HepG2 (cell line): ENCODE measurements at regions not wholly inside any gene's neighbourhood (a gene's known extent, or its start where the extent isn't known, plus 50 kb on each side); places are given as distances from the start of the nearest gene placed in this dataset.

Source experiments
- ATAC-seq: fragments of 200-7000 bp; cut with Tn5 transposase; 3 replicates; pipeline ENCODE4 v1.9.1; 2020; ENCODE audit warnings: mild to moderate bottlenecking, moderate library complexity
- BruUV-seq: library from RNA; stranded (reverse); fragments of 400-500 nt; replicated peaks from 2 replicates; lab custom pipeline; 2021; lab: Mats Ljungman, UMichigan
- CTCF ChIA-PET: fragments of 300-600 bp; formaldehyde crosslinking; extraction: SDS; loops from one replicate; lab custom pipeline; 2021; ENCODE audit warnings: low total read pairs, inconsistent platforms, low intra/inter-chr PET ratio; lab: Yijun Ruan, JAX
- POLR2A ChIA-PET: fragments of 350-600 bp; sonication (Branson Sonifier 250); formaldehyde crosslinking; loops from one replicate; lab custom pipeline; 2020; ENCODE audit warnings: antibody characterized with exemption, inconsistent platforms; lab: Yijun Ruan, JAX
- DNase-seq: peaks from one replicate; pipeline ENCODE4 v3.0.0-alpha.2; 2015; ENCODE audit warnings: low spot score
- FAIRE-seq: peaks from 3 replicates; lab custom pipeline; 2011; peaks lifted over from hg19 to GRCh38; lab: Jason Lieb, UNC
- H2AFZ ChIP-seq: one replicate; pipeline ENCODE4 v1.6.1; 2011; ENCODE audit warnings: low read length, inconsistent platforms
- H3K27ac ChIP-seq: fragments of 300-600 bp; 3 replicates; pipeline ENCODE4 v1.8.0; 2011; ENCODE audit warnings: mixed run types, mild to moderate bottlenecking, mixed read lengths, low read length, inconsistent platforms; ENCODE audit not compliant: insufficient read depth; ENCODE audit errors: extremely low read length
- H3K27me3 ChIP-seq, 2 experiments: fragments of 200-600 bp in 1 of 2; 2 replicates in 1 of 2; 3 replicates in 1 of 2; pipeline versions ENCODE4 v1.6.0 to v1.8.0; 2011; ENCODE audit warnings: low read length in 2 of 2, mild to moderate bottlenecking in 2 of 2, moderate library complexity in 2 of 2, inconsistent platforms in 1 of 2; ENCODE audit not compliant: insufficient read depth in 2 of 2, control insufficient read depth in 1 of 2
- H3K36me3 ChIP-seq, 2 experiments: fragments of 200-600 bp in 1 of 2; replicated peaks in 1 of 2; 2 replicates in 1 of 2; 3 replicates in 1 of 2; pipeline versions ENCODE4 v1.5.1 to v1.8.0; 2011; ENCODE audit warnings: low read length in 2 of 2, inconsistent platforms in 1 of 2; ENCODE audit not compliant: insufficient read depth in 2 of 2, control insufficient read depth in 1 of 2
- H3K4me1 ChIP-seq: 2 replicates; pipeline ENCODE4 v1.5.1; 2012; ENCODE audit warnings: low read length, inconsistent platforms; ENCODE audit not compliant: insufficient read depth
- H3K4me2 ChIP-seq: 2 replicates; pipeline ENCODE4 v1.6.0; 2011; ENCODE audit warnings: low read depth, low read length, inconsistent platforms
- H3K4me3 ChIP-seq, 3 experiments: fragments of 200-600 bp in 1 of 3; sonication (generic), shearing (Covaris generic) in 1 of 3; replicated peaks in 1 of 3; 2 replicates each; pipeline ENCODE4 v1.5.1; 2011 to 2016; ENCODE audit warnings: low read length in 3 of 3, inconsistent platforms in 2 of 3, low read depth in 2 of 3, mild to moderate bottlenecking in 2 of 3, control low read depth in 1 of 3, mixed read lengths in 1 of 3; ENCODE audit not compliant: insufficient read depth in 1 of 3
- H3K79me2 ChIP-seq: one replicate; pipeline ENCODE4 v1.6.1; 2011; ENCODE audit warnings: low read length, inconsistent platforms; ENCODE audit not compliant: insufficient read depth
- H3K9ac ChIP-seq: 2 replicates; pipeline ENCODE4 v1.6.0; 2011; ENCODE audit warnings: mild to moderate bottlenecking, low read depth, low read length, inconsistent platforms; ENCODE audit not compliant: insufficient read depth
- H3K9me3 ChIP-seq: 2 replicates; pipeline ENCODE4 v1.5.1; 2012; ENCODE audit warnings: mild to moderate bottlenecking, low read length
- H4K20me1 ChIP-seq: 2 replicates; pipeline ENCODE4 v1.6.0; 2011; ENCODE audit warnings: inconsistent platforms, mild to moderate bottlenecking, low read length, moderate library complexity; ENCODE audit not compliant: insufficient read depth
- ATRX ChIP-seq: sonication (generic); formaldehyde crosslinking; IDR thresholded peaks from 2 replicates; pipeline ENCODE4 v1.4.0; 2020; ENCODE audit warnings: missing genetic modification reagents, borderline replicate concordance
- CSRNP2 ChIP-seq: sonication (generic); formaldehyde crosslinking; conservative IDR thresholded peaks from 2 replicates; pipeline ENCODE4 v1.8.0; 2022; ENCODE audit warnings: low read depth, missing genetic modification reagents
- HMGXB3 ChIP-seq: sonication (generic); formaldehyde crosslinking; IDR thresholded peaks from 2 replicates; pipeline ENCODE4 v1.4.0; 2020; ENCODE audit warnings: missing genetic modification reagents, borderline replicate concordance
- KLF9 ChIP-seq: IDR thresholded peaks from 2 replicates; pipeline ENCODE4 v1.6.1; 2016; ENCODE audit warnings: low read depth
- NFATC3 ChIP-seq: sonication (generic); formaldehyde crosslinking; IDR thresholded peaks from 2 replicates; pipeline ENCODE4 v1.5.1; 2020; ENCODE audit warnings: mild to moderate bottlenecking, missing genetic modification reagents
- TBP ChIP-seq: sonication (generic); formaldehyde crosslinking; IDR thresholded peaks from 2 replicates; pipeline ENCODE4 v1.5.0; 2020; ENCODE audit warnings: missing genetic modification reagents
- TOE1 ChIP-seq: sonication (generic); formaldehyde crosslinking; IDR thresholded peaks from 2 replicates; pipeline ENCODE4 v1.4.0; 2020; ENCODE audit warnings: mild to moderate bottlenecking, missing genetic modification reagents
- ZNF180 ChIP-seq: sonication (generic); formaldehyde crosslinking; IDR thresholded peaks from 2 replicates; pipeline ENCODE4 v1.4.0; 2020; ENCODE audit warnings: low read depth, missing genetic modification reagents, borderline replicate concordance
- ZNF235 ChIP-seq: sonication (generic); formaldehyde crosslinking; IDR thresholded peaks from 2 replicates; pipeline ENCODE4 v1.8.1; 2023; ENCODE audit warnings: mild to moderate bottlenecking, missing genetic modification reagents, borderline replicate concordance
- ZNF264 ChIP-seq: sonication (generic); formaldehyde crosslinking; IDR thresholded peaks from 2 replicates; pipeline ENCODE4 v1.4.0; 2020; ENCODE audit warnings: missing genetic modification reagents
- ZNF513 ChIP-seq: sonication (generic); formaldehyde crosslinking; conservative IDR thresholded peaks from 2 replicates; pipeline ENCODE4 v1.5.0; 2020; ENCODE audit warnings: missing genetic modification reagents
- ZNF790 ChIP-seq: sonication (generic); formaldehyde crosslinking; IDR thresholded peaks from 2 replicates; pipeline ENCODE4 v1.8.0; 2022; ENCODE audit warnings: missing genetic modification reagents, mild to moderate bottlenecking, borderline replicate concordance
- WGBS: methylation state at CpG from one replicate; pipeline ENCODE4 v1.1.6; 2017; ENCODE audit warnings: low lambda C conversion rate; 5-methylcytosine and 5-hydroxymethylcytosine counted together
- in situ Hi-C: cut with HindIII; loops from 2 replicates; pipeline ENCODE4 v1.10.0; 2017; ENCODE audit warnings: low pct_unique_long_range_greater_than_20kb; ENCODE audit not compliant: extremely low pct_ligation_motif_present
- intact Hi-C: fragments of 100-400 bp; cut with micrococcal nuclease; formaldehyde crosslinking; loops from one replicate; pipeline ENCODE4 v1.10.0; 2022; ENCODE audit not compliant: unreplicated experiment

- CTCF ChIA-PET, result no interaction called here
- no peak for ATAC-seq
- in situ Hi-C loops, result no loop called here
- TF ChIP-seq ZNF790 (CRISPR knock-in tag), result no peak
- TF ChIP-seq, all 625 proteins: peak for 0
- intact Hi-C loops, result no loop called here
- Histone ChIP-seq H3K36me3 (no peaks in the 10 kb centered on the region), H2AFZ (no peak overlapping the region), H3K4me3 (no peak overlapping the region), H3K9ac (no peak overlapping the region), H3K4me1 (no peaks in the 10 kb centered on the region), H3K79me2 (no peaks in the 10 kb centered on the region), H3K27ac (no peak overlapping the region), H3K4me2 (no peak overlapping the region), H3K27me3 (no peaks in the 10 kb centered on the region), H4K20me1 (no peaks in the 10 kb centered on the region), H3K9me3 (no peaks in the 10 kb centered on the region)
- no TSS peak for BruUV-seq
- DNase-seq (no peak), FAIRE-seq (no peak)
- POLR2A ChIA-PET, result no interaction called here
- WGBS, result 3% methylated on average over 1 of the region's 1 CpG
These were observed 599.6 kb downstream of the GBE1 start for GRCh38 chr3:81161851-81162250.

GRCh38 chr3:81161100-81161499 lies 600.3 kb downstream of the GBE1 start:
- intact Hi-C loops, result no loop called here
- POLR2A ChIA-PET, result no interaction called here
- WGBS, result 10% methylated on average over 4 of the region's 4 CpGs
- no peaks in the 10 kb centered on the region for H3K79me2 ChIP-seq
- no peaks in the 10 kb centered on the region for H3K4me1 ChIP-seq
- no peak for DNase-seq
- no peaks in the 10 kb centered on the region for H3K36me3 ChIP-seq
- no peak for ATAC-seq
- no peak overlapping the region for H3K27ac ChIP-seq
- no peak overlapping the region for H3K4me3 ChIP-seq
- no peaks in the 10 kb centered on the region for H3K9me3 ChIP-seq
- in situ Hi-C loops, result no loop called here
- CTCF ChIA-PET, result no interaction called here
- no peak for FAIRE-seq
- H2AFZ ChIP-seq, result no peak overlapping the region
- H4K20me1 ChIP-seq, result no peaks in the 10 kb centered on the region
- H3K9ac ChIP-seq, result no peak overlapping the region
- no peak overlapping the region for H3K4me2 ChIP-seq
- BruUV-seq, result no TSS peak
- H3K27me3 ChIP-seq, result no peaks in the 10 kb centered on the region
- TF ChIP-seq CSRNP2 (CRISPR knock-in tag) (no peak), ZNF235 (CRISPR knock-in tag) (no peak), ZNF180 (CRISPR knock-in tag) (no peak), ZNF264 (CRISPR knock-in tag) (no peak), ATRX (CRISPR knock-in tag) (no peak), HMGXB3 (no peak), ZNF513 (CRISPR knock-in tag) (no peak), TOE1 (CRISPR knock-in tag) (no peak), KLF9 (CRISPR knock-in tag) (no peak), NFATC3 (CRISPR knock-in tag) (no peak), TBP (no peak)
